ENCODE measurements at regions not wholly inside any gene's neighbourhood (a gene's known extent, or its start where the extent isn't known, plus 50 kb on each side); places are given as distances from the start of the nearest gene placed in this dataset.

GRCh38 chr20:12763406-12763805 is 245.4 kb upstream of the SPTLC3 start:
- DNase-seq: no peak

- DNase-seq: no peak
These were observed 244.7 kb upstream of the SPTLC3 start for GRCh38 chr20:12764053-12764452.

- DNase-seq: no peak
These were observed 243.9 kb upstream of the SPTLC3 start for GRCh38 chr20:12764851-12765250.

- DNase-seq: no peak
These were observed 234.8 kb upstream of the SPTLC3 start for GRCh38 chr20:12773936-12774335.

GRCh38 chr20:12775041-12775440 is 233.7 kb upstream of the SPTLC3 start:
- peak; percentile 4 for DNase-seq

DNA sequence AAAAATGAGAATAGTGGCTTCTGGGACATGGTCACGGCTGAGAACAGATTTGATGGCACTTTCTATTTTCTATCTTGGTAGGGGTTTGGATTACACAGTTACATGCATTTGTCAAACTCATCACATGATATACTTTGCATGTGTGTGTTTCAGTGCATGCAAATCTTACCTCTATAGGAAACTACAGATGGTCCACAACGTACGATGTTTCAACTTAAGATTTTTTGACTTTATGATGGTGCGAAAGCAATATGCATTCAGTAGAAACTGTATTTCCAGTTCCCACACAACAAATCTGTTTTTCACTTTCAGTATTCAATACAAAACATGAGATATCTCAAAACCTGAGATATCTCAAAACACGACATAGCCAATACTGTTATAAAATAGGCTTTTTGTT is 231.8 kb upstream of the SPTLC3 start:
- no peak for DNase-seq

DNA sequence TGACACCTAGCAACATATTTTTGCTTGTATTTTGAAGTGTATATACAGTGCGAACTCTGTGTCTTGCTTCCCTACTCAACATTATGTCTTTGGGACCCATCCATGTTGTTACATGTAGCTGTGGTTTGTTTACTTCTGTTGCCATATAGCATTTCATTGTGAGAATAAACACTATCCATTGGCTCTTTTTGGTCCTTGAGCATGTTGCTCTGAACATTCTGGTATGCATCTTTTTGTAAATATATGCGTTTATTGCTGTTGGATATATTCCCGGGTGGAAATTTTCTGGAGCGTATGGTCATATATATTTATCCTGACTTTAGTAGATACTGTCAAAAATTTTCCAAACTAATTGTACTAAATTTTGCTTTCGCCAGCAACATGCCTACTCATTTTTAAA is 222.5 kb upstream of the SPTLC3 start:
- no peak for DNase-seq

GRCh38 chr20:12788632-12789299 is 220.0 kb upstream of the SPTLC3 start:
- no peak for DNase-seq

DNA sequence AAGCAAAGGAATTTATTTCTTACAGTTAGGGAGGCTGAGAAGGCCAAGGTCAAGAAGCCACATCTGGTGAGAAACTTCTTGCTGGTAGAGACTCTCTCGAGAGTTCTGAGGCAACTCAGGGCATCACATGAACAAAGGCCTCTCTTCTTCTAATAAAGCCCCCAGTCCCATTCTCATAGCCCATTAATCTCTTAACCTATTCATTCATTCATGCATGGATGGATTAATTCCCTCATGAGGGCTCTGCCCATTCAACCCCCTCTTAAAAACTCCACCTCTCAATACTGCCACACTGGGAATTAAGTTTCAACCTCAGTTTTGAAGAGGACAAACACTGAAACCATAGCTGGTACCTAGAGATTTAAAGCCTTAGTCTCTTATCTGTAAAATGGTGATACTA is 217.9 kb upstream of the SPTLC3 start:
- DNase-seq: no peak

DNA sequence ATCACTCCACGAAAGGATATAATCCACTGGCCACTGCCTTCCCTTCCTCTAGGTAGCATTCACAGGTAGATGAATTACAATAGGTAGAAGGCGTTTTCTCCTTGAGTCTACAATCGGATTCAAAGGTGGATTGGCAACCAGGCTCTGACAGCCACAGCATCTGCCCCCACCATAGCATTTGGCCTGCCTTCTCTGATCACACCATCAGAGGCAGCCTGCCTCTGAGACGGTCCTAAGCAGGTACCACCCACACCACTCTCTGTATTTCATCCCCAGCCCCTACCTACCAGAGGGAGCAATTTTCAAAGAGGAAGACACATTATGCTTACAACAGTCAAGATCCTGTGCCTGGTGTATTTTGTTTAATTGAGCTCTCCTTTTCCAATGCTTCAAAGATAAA is 210.5 kb upstream of the SPTLC3 start:
- no peak for DNase-seq

DNA sequence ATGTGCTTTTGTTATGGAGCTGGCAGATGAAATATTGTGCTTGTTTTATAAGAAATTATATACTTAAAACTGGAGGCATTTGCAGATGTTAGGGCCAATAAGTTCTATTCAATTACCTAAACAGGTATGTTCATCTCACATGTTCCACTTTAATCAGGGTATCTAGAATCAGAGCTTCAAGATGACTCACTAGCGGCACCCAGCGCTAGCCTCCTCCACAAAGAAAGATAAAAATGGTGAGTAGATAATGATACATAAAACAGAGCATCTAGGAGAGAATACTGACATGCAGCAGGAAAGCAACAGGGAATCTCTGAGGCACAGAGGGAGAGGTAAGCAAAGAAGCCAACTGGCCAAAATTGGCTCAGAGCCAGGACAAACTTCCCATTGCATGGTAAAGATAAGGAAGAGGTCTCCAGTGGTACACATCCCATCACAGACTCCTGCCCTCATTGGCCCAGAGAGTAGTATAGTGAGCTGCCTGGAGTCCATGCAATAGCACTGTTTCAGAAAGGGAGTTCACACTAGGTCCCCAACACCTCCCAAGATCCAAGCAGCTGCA is 200.7 kb upstream of the SPTLC3 start:
- DNase-seq: no peak

DNA sequence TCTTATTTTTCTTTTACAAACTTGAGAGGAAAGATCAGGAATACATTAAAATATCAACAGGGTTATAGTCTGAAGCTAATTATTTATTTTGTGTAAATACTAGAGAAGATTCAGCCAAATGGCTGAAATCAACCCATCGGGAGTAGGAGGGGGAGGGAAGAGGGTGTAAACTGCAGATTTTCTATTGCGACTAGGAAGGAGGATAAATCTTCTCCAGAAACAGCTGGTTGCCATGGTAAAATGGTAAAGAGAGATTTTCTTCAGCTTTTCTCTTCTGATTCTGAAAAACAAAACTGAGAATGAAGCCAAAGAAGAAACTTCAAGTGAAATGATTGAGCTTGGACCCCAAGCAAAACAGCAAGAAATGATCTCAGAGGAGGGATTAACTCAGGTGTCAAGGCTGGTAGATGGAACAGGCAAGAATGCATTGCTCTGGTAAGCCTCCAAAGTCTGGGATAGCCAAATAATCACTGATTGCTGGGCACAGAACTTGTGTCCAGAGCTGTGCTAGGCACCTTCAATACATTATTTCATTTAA is 193.5 kb upstream of the SPTLC3 start:
- no peak for DNase-seq

- no peak for DNase-seq
These were observed 192.9 kb upstream of the SPTLC3 start for GRCh38 chr20:12815778-12816408.

GRCh38 chr20:12821249-12821648 is 187.5 kb upstream of the SPTLC3 start:
- DNase-seq: no peak

DNA sequence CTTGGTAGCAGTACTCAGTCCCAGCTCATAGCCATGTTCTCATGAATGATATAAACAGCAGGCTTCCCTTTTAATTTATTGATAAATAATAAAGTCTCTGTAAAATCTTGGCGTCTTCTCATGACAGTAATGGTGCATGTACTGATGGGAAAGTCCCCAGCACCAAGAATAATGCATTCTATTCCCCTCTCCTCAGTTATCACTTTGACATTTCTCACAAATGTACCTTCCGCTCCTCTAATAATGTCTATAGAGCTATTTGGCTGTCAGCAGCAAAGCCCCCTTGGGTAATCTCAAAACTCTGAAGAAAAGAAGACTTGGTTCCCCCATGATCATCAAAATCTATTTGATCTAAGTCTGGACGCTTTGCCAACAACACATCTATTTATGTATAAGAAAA is 185.0 kb upstream of the SPTLC3 start:
- DNase-seq: no peak

DNA sequence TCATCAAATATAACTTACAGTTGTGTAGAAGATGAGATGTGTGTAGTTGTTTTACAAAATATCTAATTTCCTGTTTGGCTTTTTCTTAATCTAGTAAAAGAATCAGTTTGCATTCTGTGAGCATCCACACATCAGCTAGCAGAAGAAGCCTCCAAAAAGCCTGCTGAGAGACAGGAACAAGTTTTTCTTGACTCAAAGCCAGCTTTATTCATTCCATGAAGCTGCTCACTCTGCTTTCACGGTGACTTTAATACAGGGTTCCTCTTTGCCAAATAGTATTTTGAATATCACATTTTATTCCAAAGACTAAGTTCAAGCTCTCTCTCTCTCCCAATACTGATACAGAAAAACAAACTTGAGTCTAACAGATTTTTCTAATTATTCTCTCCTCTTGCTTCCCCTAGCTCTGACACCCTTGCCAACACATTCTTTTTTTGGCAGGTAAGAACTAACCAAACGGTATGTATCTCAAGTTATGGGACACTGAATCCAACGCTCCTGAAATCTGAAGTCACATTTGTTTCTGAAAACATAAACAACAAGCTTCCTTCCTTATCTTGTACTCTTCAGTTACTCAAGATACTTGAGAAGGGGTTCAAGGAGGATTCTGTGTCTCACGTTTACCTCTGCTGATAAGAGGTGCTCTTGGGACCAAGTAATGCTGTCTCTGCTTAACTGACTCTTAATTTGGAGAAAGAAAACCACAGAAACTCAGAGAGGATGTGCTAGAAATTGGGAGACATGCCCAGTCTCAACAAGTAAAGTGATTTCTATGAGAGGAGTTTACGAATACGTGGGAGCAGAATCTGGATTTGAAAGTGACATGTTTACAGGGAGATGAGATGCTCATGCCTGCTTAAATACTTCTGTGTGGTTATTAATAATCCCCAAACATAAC is 184.2 kb upstream of the SPTLC3 start:
- DNase-seq: no peak

DNA sequence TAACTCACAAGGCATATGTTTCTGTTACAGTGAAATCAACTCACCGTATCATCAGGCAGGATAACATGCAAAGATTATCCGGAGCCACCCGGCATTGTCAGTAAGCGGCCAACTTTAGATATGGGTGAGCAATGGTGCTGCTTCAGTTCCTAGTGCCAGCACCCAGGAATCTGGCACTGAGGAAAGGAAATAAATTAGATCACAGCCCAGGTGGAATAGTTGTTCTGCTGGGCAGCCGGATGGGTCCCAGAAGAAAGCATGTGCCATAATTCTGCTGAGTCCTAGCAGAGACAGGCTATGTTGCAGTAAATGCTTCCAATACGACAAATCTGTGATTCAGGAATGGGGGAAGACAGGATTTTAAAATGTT is 183.6 kb upstream of the SPTLC3 start:
- no peak for DNase-seq

- no peak for DNase-seq
These were observed 180.9 kb upstream of the SPTLC3 start for GRCh38 chr20:12827816-12828385.

DNA sequence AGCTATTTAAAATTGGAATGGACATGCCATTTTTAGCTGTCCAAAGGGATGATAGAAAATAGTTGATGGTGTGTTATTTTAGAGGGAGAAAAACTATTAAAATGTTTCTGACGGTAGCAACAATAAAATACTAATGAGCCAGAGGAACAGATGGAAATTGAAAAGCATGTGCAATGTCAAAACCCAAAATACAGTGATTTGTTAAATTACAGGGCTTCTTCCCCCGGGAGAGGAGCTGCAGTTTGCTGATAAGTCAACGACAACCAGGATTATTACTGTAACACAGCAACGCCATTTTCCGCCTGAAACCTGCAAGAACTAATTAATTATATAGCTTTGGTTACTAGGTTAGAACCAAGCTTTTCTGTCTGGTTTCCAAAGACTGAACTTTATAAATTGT is 179.6 kb upstream of the SPTLC3 start:
- DNase-seq: no peak

DNA sequence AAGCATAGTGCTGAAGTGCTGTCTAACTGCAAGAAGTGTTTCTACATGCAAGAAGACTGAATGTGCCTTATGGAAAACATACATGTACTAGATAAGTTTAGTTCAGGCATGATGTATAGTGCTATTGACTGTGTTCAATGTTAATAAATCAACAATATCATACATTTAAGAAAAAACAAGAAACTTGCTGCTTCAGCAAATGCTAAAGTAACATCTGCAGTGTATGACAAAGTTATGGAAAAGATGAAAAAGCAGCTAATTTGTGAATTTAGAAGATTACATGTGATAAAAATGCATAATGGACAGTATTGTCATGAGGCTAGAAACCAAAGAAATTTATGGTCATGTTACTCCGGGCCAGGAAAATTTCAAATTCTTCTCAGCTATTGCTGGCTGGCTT is 174.9 kb upstream of the SPTLC3 start:
- DNase-seq: no peak

GRCh38 chr20:12835999-12836398 is 172.8 kb upstream of the SPTLC3 start:
- no peak for DNase-seq

DNA sequence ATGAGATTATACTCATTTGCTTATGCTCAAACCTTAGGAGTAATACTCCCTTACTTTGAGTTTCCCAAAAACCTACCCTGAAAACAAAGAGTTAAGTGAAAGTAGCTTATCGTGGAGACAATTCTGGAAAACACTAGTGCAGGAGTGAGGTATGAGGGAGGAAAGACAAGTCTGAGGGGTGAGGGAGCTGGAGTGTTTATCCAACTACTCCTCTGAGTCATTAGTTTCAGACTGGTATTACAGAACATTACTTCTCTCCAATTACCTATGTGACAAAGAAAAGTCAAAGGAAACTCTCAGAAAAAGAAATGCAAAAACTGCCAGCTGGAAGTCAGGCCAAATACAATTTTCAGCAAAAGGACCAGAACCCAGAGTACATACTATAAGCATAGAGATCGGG is 171.1 kb upstream of the SPTLC3 start:
- DNase-seq: no peak

DNA sequence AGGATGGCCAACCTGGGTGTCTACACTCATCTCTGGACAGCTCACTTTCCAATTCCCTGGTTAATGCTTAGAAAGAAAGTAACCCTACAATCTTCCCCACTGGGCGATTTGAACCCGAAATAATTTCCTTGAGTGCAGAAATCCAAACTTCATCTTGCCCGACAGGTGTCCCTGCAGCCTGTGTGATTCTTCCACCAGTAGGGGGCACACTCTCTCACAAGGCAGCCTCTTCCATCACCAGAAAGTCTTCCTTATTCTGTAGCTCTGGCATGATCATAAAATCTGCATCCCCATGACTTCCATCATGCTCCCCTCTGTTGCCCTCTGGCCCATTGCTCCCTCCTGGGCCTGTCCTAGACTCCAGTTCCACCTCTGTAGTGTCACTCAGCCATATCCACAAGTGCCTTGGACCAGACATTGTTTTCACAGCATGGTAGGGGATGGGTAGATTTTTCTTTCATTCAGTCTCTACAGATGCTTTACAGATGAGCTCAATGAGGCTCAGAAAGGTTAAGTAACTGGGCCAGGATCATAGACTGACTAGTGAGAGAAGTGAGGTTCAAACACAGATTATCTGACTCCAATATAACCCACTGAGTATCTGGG is 170.4 kb upstream of the SPTLC3 start:
- no peak for DNase-seq

Data from HCEC 1CT (cell line).